Astrocyte (in vitro differentiated cells and primary cell): ENCODE measurements at regions not wholly inside any gene's neighbourhood (a gene's known extent, or its start where the extent isn't known, plus 50 kb on each side); places are given as distances from the start of the nearest gene placed in this dataset.

ENCODE experiments used
- DNase-seq: peaks from one replicate; pipeline ENCODE4 v3.0.0-alpha.2; 2010; ENCODE audit warnings: low read depth
- FAIRE-seq: peaks from 2 replicates; lab custom pipeline; 2011; peaks lifted over from hg19 to GRCh38; lab: Jason Lieb, UNC
- H2AFZ ChIP-seq: 2 replicates; pipeline ENCODE4 v1.6.0; 2012; ENCODE audit warnings: low read depth, low read length, inconsistent platforms
- H3K27ac ChIP-seq: 2 replicates; pipeline ENCODE4 v1.5.1; 2011; ENCODE audit warnings: low read depth, low read length, inconsistent platforms
- H3K27me3 ChIP-seq: 2 replicates; pipeline ENCODE4 v1.6.0; 2011; ENCODE audit warnings: low read length, inconsistent platforms; ENCODE audit not compliant: insufficient read depth
- H3K36me3 ChIP-seq: 2 replicates; pipeline ENCODE4 v1.5.1; 2011; ENCODE audit warnings: low read length, inconsistent platforms; ENCODE audit not compliant: insufficient read depth
- H3K4me1 ChIP-seq: 2 replicates; pipeline ENCODE4 v1.5.1; 2011; ENCODE audit warnings: low read length, inconsistent platforms; ENCODE audit not compliant: insufficient read depth
- H3K4me2 ChIP-seq: 2 replicates; pipeline ENCODE4 v1.6.0; 2012; ENCODE audit warnings: low read length, inconsistent platforms
- H3K4me3 ChIP-seq: 2 replicates; pipeline ENCODE4 v1.5.1; 2011; ENCODE audit warnings: low read depth, mild to moderate bottlenecking, low read length, inconsistent platforms; ENCODE audit not compliant: insufficient read depth
- H3K79me2 ChIP-seq: 2 replicates; pipeline ENCODE4 v1.6.0; 2012; ENCODE audit warnings: mild to moderate bottlenecking, low read length, inconsistent platforms; ENCODE audit not compliant: insufficient read depth
- H3K9ac ChIP-seq: 2 replicates; pipeline ENCODE4 v1.6.0; 2012; ENCODE audit warnings: mild to moderate bottlenecking, low read length, inconsistent platforms
- H3K9me3 ChIP-seq: 2 replicates; pipeline ENCODE4 v1.5.1; 2012; ENCODE audit warnings: low read depth, mild to moderate bottlenecking, low read length, inconsistent platforms; ENCODE audit not compliant: insufficient read depth
- H4K20me1 ChIP-seq: 2 replicates; pipeline ENCODE4 v1.6.0; 2012; ENCODE audit warnings: low read length, inconsistent platforms; ENCODE audit not compliant: insufficient read depth
- H3K27ac Mint-ChIP-seq: one replicate; pipeline ENCODE4 v1.8.0; 2021; ENCODE audit warnings: mild to moderate bottlenecking, mixed read lengths; ENCODE audit not compliant: unreplicated experiment
- H3K27me3 Mint-ChIP-seq: one replicate; pipeline ENCODE4 v1.8.0; 2021; ENCODE audit warnings: low read depth, mixed read lengths; ENCODE audit not compliant: unreplicated experiment
- H3K36me3 Mint-ChIP-seq: one replicate; pipeline ENCODE4 v1.8.0; 2021; ENCODE audit warnings: low read depth, mixed read lengths; ENCODE audit not compliant: unreplicated experiment
- H3K4me1 Mint-ChIP-seq: one replicate; pipeline ENCODE4 v1.8.0; 2021; ENCODE audit warnings: low read depth, mixed read lengths; ENCODE audit not compliant: unreplicated experiment
- H3K4me3 Mint-ChIP-seq: one replicate; pipeline ENCODE4 v1.8.0; 2021; ENCODE audit warnings: mild to moderate bottlenecking, moderate library complexity, mixed read lengths; ENCODE audit not compliant: unreplicated experiment
- H3K9me3 Mint-ChIP-seq: one replicate; pipeline ENCODE4 v1.8.0; 2021; ENCODE audit warnings: mild to moderate bottlenecking, mixed read lengths; ENCODE audit not compliant: unreplicated experiment
- CTCF ChIP-seq: IDR thresholded peaks from 2 replicates; pipeline ENCODE4 v1.5.1; 2011; ENCODE audit warnings: low read depth, mild to moderate bottlenecking, inconsistent platforms, low read length, moderate library complexity; ENCODE audit not compliant: insufficient read depth
- EZH2 ChIP-seq: IDR thresholded peaks from 2 replicates; pipeline ENCODE4 v1.6.1; 2012; ENCODE audit warnings: mild to moderate bottlenecking, low read length, inconsistent platforms; ENCODE audit not compliant: insufficient read depth

GRCh38 chr1:36728051-36728450 lies 245.3 kb upstream of the CSF3R start:
- H3K4me1 Mint-ChIP-seq: no peaks in the 10 kb centered on the region
- peaks cover 58% of the 10 kb centered on the region for H3K27me3 Mint-ChIP-seq
- FAIRE-seq (no peak), DNase-seq (no peak)
- H3K27ac Mint-ChIP-seq: no peak overlapping the region
- H3K4me2 ChIP-seq: no peak overlapping the region
- H3K9ac ChIP-seq: no peak overlapping the region
- no peak overlapping the region for H3K4me3 Mint-ChIP-seq
- no peaks in the 10 kb centered on the region for H3K9me3 ChIP-seq
- H3K36me3 ChIP-seq: no peaks in the 10 kb centered on the region
- H3K79me2 ChIP-seq: no peaks in the 10 kb centered on the region
- no peaks in the 10 kb centered on the region for H3K36me3 Mint-ChIP-seq
- peaks cover 1% of the 10 kb centered on the region for H3K9me3 Mint-ChIP-seq
- no peak overlapping the region for H3K27ac ChIP-seq
- TF ChIP-seq CTCF (no peak), EZH2 (no peak)
- no peaks in the 10 kb centered on the region for H3K27me3 ChIP-seq
- H3K4me1 ChIP-seq: no peaks in the 10 kb centered on the region
- no peaks in the 10 kb centered on the region for H4K20me1 ChIP-seq
- H3K4me3 ChIP-seq: no peak overlapping the region
- no peak overlapping the region for H2AFZ ChIP-seq

GRCh38 chr1:36725151-36725550 lies 242.4 kb upstream of the CSF3R start:
- Mint-ChIP-seq H3K27ac (no peak overlapping the region), H3K27me3 (peaks cover 62% of the 10 kb centered on the region), H3K9me3 (no peaks in the 10 kb centered on the region), H3K4me3 (no peak overlapping the region), H3K4me1 (no peaks in the 10 kb centered on the region), H3K36me3 (no peaks in the 10 kb centered on the region)
- no peak for DNase-seq
- Histone ChIP-seq H3K4me2 (no peak overlapping the region), H3K79me2 (no peaks in the 10 kb centered on the region), H3K4me1 (no peaks in the 10 kb centered on the region), H2AFZ (no peak overlapping the region), H4K20me1 (no peaks in the 10 kb centered on the region), H3K27ac (no peak overlapping the region), H3K9me3 (no peaks in the 10 kb centered on the region), H3K36me3 (no peaks in the 10 kb centered on the region), H3K4me3 (no peak overlapping the region), H3K27me3 (no peaks in the 10 kb centered on the region), H3K9ac (no peak overlapping the region)
- no peak for FAIRE-seq
- TF ChIP-seq CTCF (no peak), EZH2 (no peak)

- Mint-ChIP-seq H3K36me3 (no peaks in the 10 kb centered on the region), H3K9me3 (no peaks in the 10 kb centered on the region), H3K4me3 (no peak overlapping the region), H3K27me3 (peaks cover 60% of the 10 kb centered on the region), H3K27ac (no peak overlapping the region), H3K4me1 (no peaks in the 10 kb centered on the region)
- no peak overlapping the region for H3K9ac ChIP-seq
- no peaks in the 10 kb centered on the region for H3K4me1 ChIP-seq
- no peak for FAIRE-seq
- no peaks in the 10 kb centered on the region for H3K9me3 ChIP-seq
- H4K20me1 ChIP-seq: no peaks in the 10 kb centered on the region
- no peak overlapping the region for H3K4me3 ChIP-seq
- no peak overlapping the region for H2AFZ ChIP-seq
- no peaks in the 10 kb centered on the region for H3K27me3 ChIP-seq
- TF ChIP-seq EZH2 (no peak), CTCF (no peak)
- H3K27ac ChIP-seq: no peak overlapping the region
- H3K36me3 ChIP-seq: no peaks in the 10 kb centered on the region
- H3K79me2 ChIP-seq: no peaks in the 10 kb centered on the region
- no peak overlapping the region for H3K4me2 ChIP-seq
- no peak for DNase-seq
Observed at GRCh38 chr1:36723813-36724212, 241.1 kb upstream of the CSF3R start.
